ENCODE measurements at regions not wholly inside any gene's neighbourhood (a gene's known extent, or its start where the extent isn't known, plus 50 kb on each side); places are given as distances from the start of the nearest gene placed in this dataset.

DNA sequence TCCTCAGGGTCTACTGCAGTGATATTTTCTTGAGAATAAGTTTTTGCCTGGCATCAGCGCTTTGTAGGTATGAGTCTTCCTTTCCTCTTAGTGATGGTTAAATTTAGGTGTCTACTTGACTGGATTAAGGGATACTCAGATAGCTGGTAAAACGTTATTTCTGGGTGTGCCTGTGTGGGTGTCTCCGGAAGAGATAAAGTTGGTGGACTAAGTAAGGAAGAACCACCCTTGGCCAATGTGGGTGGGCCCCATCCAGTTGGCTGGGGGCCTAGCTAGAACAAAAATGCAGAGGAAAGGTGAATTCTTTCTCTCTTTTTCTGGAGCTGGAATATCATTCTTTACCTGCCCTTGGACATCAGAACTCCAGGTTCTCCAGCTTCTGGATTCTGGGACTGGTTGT, 138.8 kb downstream of the ADCYAP1R1 start:
- H3K27ac ChIP-seq (ENCODE audit: low read depth, low read length) = no peak overlapping the region
- H3K4me1 ChIP-seq (ENCODE audit: control insufficient read depth in 2 of 2, insufficient read depth in 2 of 2, low read length in 2 of 2) = no peaks in the 10 kb centered on the region
- no peak overlapping the region for H3K27ac Mint-ChIP-seq
- peaks cover 0 to 2% (median 0%) of the 10 kb centered on the region in 7 donors for H3K4me1 Mint-ChIP-seq
- ATAC-seq (no peak), DNase-seq (no peak)
- CTCF ChIA-PET = no interaction called here
- peaks cover 0 to 5% (median 1%) of the 10 kb centered on the region in 11 donors for H3K9me3 Mint-ChIP-seq
- POLR2A ChIA-PET = no interaction called here
- no peak overlapping the region for H3K4me3 Mint-ChIP-seq
- H3K9me3 ChIP-seq (ENCODE audit: control insufficient read depth in 2 of 3, low read length in 3 of 3) = no peaks in the 10 kb centered on the region
- no peaks in the 10 kb centered on the region for H3K36me3 ChIP-seq (ENCODE audit: control insufficient read depth in 2 of 3, insufficient read depth in 3 of 3, low read length in 3 of 3)
- H3K4me3 ChIP-seq (ENCODE audit: low read length) = no peak overlapping the region
- intact Hi-C loops (cut with micrococcal nuclease) = no loop called here
- peaks cover 13 to 36% (median 25%) of the 10 kb centered on the region in 5 donors for H3K27me3 Mint-ChIP-seq
- peaks cover 0 to 6% (median 0%) of the 10 kb centered on the region in 5 donors for H3K36me3 Mint-ChIP-seq
- no peaks in the 10 kb centered on the region for H3K27me3 ChIP-seq (ENCODE audit: control insufficient read depth in 2 of 2, insufficient read depth in 2 of 2, low read length in 2 of 2)

DNA sequence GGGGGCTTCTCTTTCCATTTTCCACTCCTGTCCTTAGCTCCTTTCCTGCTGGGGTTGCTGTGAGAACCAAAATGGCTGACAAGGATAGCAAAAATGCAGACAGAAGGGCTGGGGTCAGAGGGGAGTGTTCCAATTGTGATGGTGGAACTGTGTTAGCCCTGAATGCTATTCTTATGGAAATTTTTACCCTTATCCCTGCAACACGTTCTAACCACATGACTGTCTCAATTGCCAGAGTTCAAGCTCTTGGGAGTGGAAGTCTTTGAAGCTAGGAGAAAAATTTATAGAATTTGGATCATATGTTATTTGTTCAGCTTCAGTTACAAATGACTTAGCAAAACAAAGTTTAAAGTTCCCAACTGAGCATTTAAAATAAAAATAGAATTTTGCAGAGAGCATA, 134.1 kb downstream of the ADCYAP1R1 start:
- H3K36me3 Mint-ChIP-seq = no peaks in the 10 kb centered on the region

GRCh38 chr7:31175672-31176071, 123.6 kb downstream of the ADCYAP1R1 start:
- Histone ChIP-seq H3K27me3 (ENCODE audit: control insufficient read depth in 2 of 2, insufficient read depth in 2 of 2, low read length in 2 of 2) (no peaks in the 10 kb centered on the region), H3K36me3 (ENCODE audit: control insufficient read depth in 2 of 3, insufficient read depth in 3 of 3, low read length in 3 of 3) (no peaks in the 10 kb centered on the region), H3K27ac (ENCODE audit: low read depth, low read length) (no peak overlapping the region), H3K9me3 (ENCODE audit: control insufficient read depth in 2 of 3, low read length in 3 of 3) (peaks cover 0 to 5% (median 0%) of the 10 kb centered on the region in 3 experiments), H3K4me3 (ENCODE audit: low read length) (no peak overlapping the region), H3K4me1 (ENCODE audit: control insufficient read depth in 2 of 2, insufficient read depth in 2 of 2, low read length in 2 of 2) (no peaks in the 10 kb centered on the region)
- intact Hi-C loops (cut with micrococcal nuclease) = no loop called here
- ChIA-PET POLR2A (no interaction called here), CTCF (no interaction called here)
- H3K27ac Mint-ChIP-seq = no peak overlapping the region
- H3K36me3 Mint-ChIP-seq = peaks cover 0 to 9% (median 0%) of the 10 kb centered on the region in 5 donors
- DNase-seq (no peak), ATAC-seq (no peak)
- H3K4me1 Mint-ChIP-seq = no peaks in the 10 kb centered on the region
- H3K4me3 Mint-ChIP-seq = no peak overlapping the region
- peaks cover 0 to 29% (median 14%) of the 10 kb centered on the region in 5 donors for H3K27me3 Mint-ChIP-seq
- peaks cover 0 to 8% (median 2%) of the 10 kb centered on the region in 11 donors for H3K9me3 Mint-ChIP-seq

More for the DNA sequence above, 134.1 kb downstream of the ADCYAP1R1 start:
- no peak overlapping the region for H3K27ac ChIP-seq (ENCODE audit: low read depth, low read length)
- H3K9me3 Mint-ChIP-seq = peaks cover 0 to 31% (median 8%) of the 10 kb centered on the region in 11 donors
- no peaks in the 10 kb centered on the region for H3K27me3 ChIP-seq (ENCODE audit: control insufficient read depth in 2 of 2, insufficient read depth in 2 of 2, low read length in 2 of 2)
- no peaks in the 10 kb centered on the region for H3K4me1 ChIP-seq (ENCODE audit: control insufficient read depth in 2 of 2, insufficient read depth in 2 of 2, low read length in 2 of 2)
- H3K36me3 ChIP-seq (ENCODE audit: control insufficient read depth in 2 of 3, insufficient read depth in 3 of 3, low read length in 3 of 3) = no peaks in the 10 kb centered on the region
- peaks cover 0 to 2% (median 0%) of the 10 kb centered on the region in 7 donors for H3K4me1 Mint-ChIP-seq
- peaks cover 7 to 17% (median 13%) of the 10 kb centered on the region in 5 donors for H3K27me3 Mint-ChIP-seq
- H3K9me3 ChIP-seq (ENCODE audit: control insufficient read depth in 2 of 3, low read length in 3 of 3) = no peaks in the 10 kb centered on the region
- ATAC-seq = no peak
- H3K4me3 Mint-ChIP-seq = no peak overlapping the region
- H3K4me3 ChIP-seq (ENCODE audit: low read length) = no peak overlapping the region
- ChIA-PET CTCF (no interaction called here), POLR2A (no interaction called here)
- intact Hi-C loops (cut with micrococcal nuclease) = no loop called here
- no peak for DNase-seq
- H3K27ac Mint-ChIP-seq = no peak overlapping the region

DNA sequence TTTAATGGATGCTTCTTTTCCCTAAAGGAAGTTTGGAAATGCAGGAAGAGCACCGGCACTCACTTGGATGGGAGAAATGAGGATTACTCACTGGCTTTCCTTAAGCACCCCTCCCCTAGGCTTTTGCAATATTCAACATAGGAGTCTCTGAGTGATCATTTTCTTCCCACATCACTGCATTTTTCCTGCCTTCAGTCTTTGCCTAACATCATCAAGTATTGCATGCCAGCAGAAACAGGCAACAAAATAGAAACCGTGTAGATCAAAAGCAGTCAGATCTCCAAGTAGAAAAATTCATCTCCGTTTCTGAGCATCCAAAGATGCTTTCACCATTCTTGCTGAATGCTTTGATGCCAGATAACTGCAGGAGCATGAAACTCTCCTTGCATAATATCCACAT, 119.9 kb downstream of the ADCYAP1R1 start:
- Histone ChIP-seq H3K27me3 (ENCODE audit: control insufficient read depth in 2 of 2, insufficient read depth in 2 of 2, low read length in 2 of 2) (peaks cover 0 to 6% of the 10 kb centered on the region in 2 donors), H3K27ac (ENCODE audit: low read depth, low read length) (no peak overlapping the region), H3K9me3 (ENCODE audit: control insufficient read depth in 2 of 3, low read length in 3 of 3) (no peaks in the 10 kb centered on the region), H3K4me3 (ENCODE audit: low read length) (no peak overlapping the region), H3K36me3 (ENCODE audit: control insufficient read depth in 2 of 3, insufficient read depth in 3 of 3, low read length in 3 of 3) (no peaks in the 10 kb centered on the region), H3K4me1 (ENCODE audit: control insufficient read depth in 2 of 2, insufficient read depth in 2 of 2, low read length in 2 of 2) (no peaks in the 10 kb centered on the region)
- DNase-seq (no peak), ATAC-seq (no peak)
- ChIA-PET CTCF (no interaction called here), POLR2A (no interaction called here)
- Mint-ChIP-seq H3K27me3 (peaks cover 0 to 32% (median 19%) of the 10 kb centered on the region in 5 donors), H3K36me3 (peaks cover 0 to 9% (median 0%) of the 10 kb centered on the region in 5 donors), H3K4me3 (no peak overlapping the region), H3K4me1 (no peaks in the 10 kb centered on the region), H3K9me3 (peaks cover 0 to 10% (median 2%) of the 10 kb centered on the region in 11 donors), H3K27ac (no peak overlapping the region)
- intact Hi-C loops (cut with micrococcal nuclease) = no loop called here

DNA sequence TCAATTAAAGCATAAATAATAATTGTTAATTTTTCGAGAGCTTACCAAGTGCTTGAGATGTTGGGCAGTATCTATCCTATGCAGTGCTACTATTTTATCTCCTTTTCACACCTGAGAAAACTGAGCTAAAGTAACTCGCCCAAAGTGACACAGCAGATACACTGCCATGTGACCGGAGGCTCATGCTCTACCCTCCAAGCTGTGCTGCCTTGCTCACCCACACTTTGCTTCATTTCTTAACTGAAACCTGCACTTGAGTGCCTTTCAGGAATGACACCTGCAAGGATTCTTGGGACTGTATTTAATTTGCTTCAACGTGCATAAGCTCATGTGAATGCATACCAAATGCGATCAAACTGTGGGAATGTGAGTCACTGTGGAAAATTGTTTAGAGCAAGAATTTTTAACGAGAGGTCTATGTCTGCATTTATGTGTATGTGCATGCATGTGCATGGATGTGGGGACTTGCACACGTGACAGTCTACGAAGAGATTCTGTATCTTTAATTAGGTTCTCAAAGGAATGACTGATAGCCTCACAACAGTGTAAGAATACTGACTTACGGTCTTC, 119.2 kb downstream of the ADCYAP1R1 start:
- Histone ChIP-seq H3K36me3 (ENCODE audit: control insufficient read depth in 2 of 3, insufficient read depth in 3 of 3, low read length in 3 of 3) (no peaks in the 10 kb centered on the region), H3K9me3 (ENCODE audit: control insufficient read depth in 2 of 3, low read length in 3 of 3) (no peaks in the 10 kb centered on the region), H3K27me3 (ENCODE audit: control insufficient read depth in 2 of 2, insufficient read depth in 2 of 2, low read length in 2 of 2) (peaks cover 0 to 6% of the 10 kb centered on the region in 2 donors), H3K4me3 (ENCODE audit: low read length) (no peak overlapping the region), H3K4me1 (ENCODE audit: control insufficient read depth in 2 of 2, insufficient read depth in 2 of 2, low read length in 2 of 2) (no peaks in the 10 kb centered on the region), H3K27ac (ENCODE audit: low read depth, low read length) (no peak overlapping the region)
- Mint-ChIP-seq H3K4me1 (no peaks in the 10 kb centered on the region), H3K27ac (no peak overlapping the region), H3K36me3 (peaks cover 0 to 9% (median 0%) of the 10 kb centered on the region in 5 donors), H3K9me3 (peaks cover 0 to 10% (median 2%) of the 10 kb centered on the region in 11 donors), H3K27me3 (peaks cover 0 to 32% (median 19%) of the 10 kb centered on the region in 5 donors), H3K4me3 (no peak overlapping the region)
- POLR2A ChIA-PET = no interaction called here
- CTCF ChIA-PET = no interaction called here
- DNase-seq (no peak), ATAC-seq (no peak)
- intact Hi-C loops (cut with micrococcal nuclease) = no loop called here
